ENCODE measurements at regions not wholly inside any gene's neighbourhood (a gene's known extent, or its start where the extent isn't known, plus 50 kb on each side); places are given as distances from the start of the nearest gene placed in this dataset.
"Not testable (repeated sequence)": the region's sequence is repeated elsewhere in the genome, so short reads cannot be mapped to it uniquely, and the experiment has no call there.

- H4K20me1 ChIP-seq (ENCODE audit: control insufficient read depth, insufficient read depth, low read depth, low read length), result no peaks in the 10 kb centered on the region
- H3K4me1 ChIP-seq (ENCODE audit: control insufficient read depth, low read length), result no peaks in the 10 kb centered on the region
- H3K9me3 ChIP-seq (ENCODE audit: control insufficient read depth, insufficient read depth, low read length), result peaks cover 8% of the 10 kb centered on the region; the same call in 1 of the 2 replicates
- no peak overlapping the region for H3K4me2 ChIP-seq (ENCODE audit: low read length)
- H3K9me2 ChIP-seq (replicated peaks; ENCODE audit: control insufficient read depth, low read length), result no peaks in the 10 kb centered on the region
- H3K4me3 ChIP-seq (ENCODE audit: low read length), result no peak overlapping the region
- no peak for TF ChIP-seq EZH2phosphoT487 (IDR thresholded peaks at IDR 0.05; ENCODE audit: borderline replicate concordance, low read length)
- no peak for TF ChIP-seq CTCF (IDR thresholded peaks at IDR 0.05; ENCODE audit: low read depth, low read length, poor library complexity, severe bottlenecking)
- H3K79me2 ChIP-seq (ENCODE audit: control insufficient read depth, low read length), result no peaks in the 10 kb centered on the region
- no peaks in the 10 kb centered on the region for H3K36me3 ChIP-seq (ENCODE audit: control insufficient read depth, low read length)
- H3K27ac ChIP-seq (ENCODE audit: low read depth, low read length), result no peak overlapping the region
- no peaks in the 10 kb centered on the region for H3F3A ChIP-seq (ENCODE audit: control insufficient read depth, insufficient read depth)
- no peaks in the 10 kb centered on the region for H3K27me3 ChIP-seq (ENCODE audit: control insufficient read depth, low read length)
These were observed 631.5 kb upstream of the NR2F2 start for GRCh38 chr15:95698951-95699350.

GRCh38 chr15:95699578-95699977, 630.9 kb upstream of the NR2F2 start:
- Histone ChIP-seq H3K9me3 (ENCODE audit: control insufficient read depth, insufficient read depth, low read length) (peaks cover 8% of the 10 kb centered on the region; the same call in 1 of the 2 replicates), H3K4me2 (ENCODE audit: low read length) (no peak overlapping the region), H3K4me3 (ENCODE audit: low read length) (no peak overlapping the region), H4K20me1 (ENCODE audit: control insufficient read depth, insufficient read depth, low read depth, low read length) (no peaks in the 10 kb centered on the region), H3K9me2 (replicated peaks; ENCODE audit: control insufficient read depth, low read length) (no peaks in the 10 kb centered on the region), H3K36me3 (ENCODE audit: control insufficient read depth, low read length) (no peaks in the 10 kb centered on the region), H3K27me3 (ENCODE audit: control insufficient read depth, low read length) (no peaks in the 10 kb centered on the region), H3K79me2 (ENCODE audit: control insufficient read depth, low read length) (no peaks in the 10 kb centered on the region), H3F3A (ENCODE audit: control insufficient read depth, insufficient read depth) (no peaks in the 10 kb centered on the region), H3K4me1 (ENCODE audit: control insufficient read depth, low read length) (no peaks in the 10 kb centered on the region), H3K27ac (ENCODE audit: low read depth, low read length) (no peak overlapping the region)
- TF ChIP-seq CTCF (IDR thresholded peaks at IDR 0.05; ENCODE audit: low read depth, low read length, poor library complexity, severe bottlenecking), result no peak

GRCh38 chr15:95700692-95701091, 629.8 kb upstream of the NR2F2 start:
- H3K4me1 ChIP-seq (ENCODE audit: control insufficient read depth, low read length); H3K9me2 ChIP-seq (replicated peaks; ENCODE audit: control insufficient read depth, low read length); H3K4me3 ChIP-seq (ENCODE audit: low read length); H3K27me3 ChIP-seq (ENCODE audit: control insufficient read depth, low read length); H3K4me2 ChIP-seq (ENCODE audit: low read length); H3K9me3 ChIP-seq (ENCODE audit: control insufficient read depth, insufficient read depth, low read length); H4K20me1 ChIP-seq (ENCODE audit: control insufficient read depth, insufficient read depth, low read depth, low read length); H3K79me2 ChIP-seq (ENCODE audit: control insufficient read depth, low read length); H3K36me3 ChIP-seq (ENCODE audit: control insufficient read depth, low read length); H3K27ac ChIP-seq (ENCODE audit: low read depth, low read length); H3F3A ChIP-seq (ENCODE audit: control insufficient read depth, insufficient read depth): not testable (repeated sequence)

- Histone ChIP-seq H3K79me2 (ENCODE audit: control insufficient read depth, low read length) (no peaks in the 10 kb centered on the region), H4K20me1 (ENCODE audit: control insufficient read depth, insufficient read depth, low read depth, low read length) (no peaks in the 10 kb centered on the region), H3K27ac (ENCODE audit: low read depth, low read length) (no peak overlapping the region), H3K9me3 (ENCODE audit: control insufficient read depth, insufficient read depth, low read length) (peaks cover 4% of the 10 kb centered on the region; the same call in 1 of the 2 replicates), H3F3A (ENCODE audit: control insufficient read depth, insufficient read depth) (no peaks in the 10 kb centered on the region), H3K9me2 (replicated peaks; ENCODE audit: control insufficient read depth, low read length) (no peaks in the 10 kb centered on the region), H3K4me3 (ENCODE audit: low read length) (no peak overlapping the region), H3K27me3 (ENCODE audit: control insufficient read depth, low read length) (no peaks in the 10 kb centered on the region), H3K36me3 (ENCODE audit: control insufficient read depth, low read length) (no peaks in the 10 kb centered on the region), H3K4me1 (ENCODE audit: control insufficient read depth, low read length) (no peaks in the 10 kb centered on the region), H3K4me2 (ENCODE audit: low read length) (no peak overlapping the region)
- TF ChIP-seq CTCF (IDR thresholded peaks at IDR 0.05; ENCODE audit: low read depth, low read length, poor library complexity, severe bottlenecking) (no peak), EZH2phosphoT487 (IDR thresholded peaks at IDR 0.05; ENCODE audit: borderline replicate concordance, low read length) (no peak)
These were observed 629.1 kb upstream of the NR2F2 start for GRCh38 chr15:95701410-95701809.

Data from DOHH2 (cell line).